UCSD-AML1 (cell line): ENCODE measurements at regions not wholly inside any gene's neighbourhood (a gene's known extent, or its start where the extent isn't known, plus 50 kb on each side); places are given as distances from the start of the nearest gene placed in this dataset.

Experiments
- DNase-seq: peaks from one replicate; lab custom pipeline; 2025; ENCODE audit not compliant: unreplicated experiment; lab: John Stamatoyannopoulos, UW

GRCh38 chr2:64362562-64363026 lies 91.4 kb upstream of the LGALSL start:
- DNase-seq: no peak

GRCh38 chr2:64363140-64363539 lies 90.8 kb upstream of the LGALSL start:
- no peak for DNase-seq

GRCh38 chr2:64363848-64364247 lies 90.1 kb upstream of the LGALSL start:
- no peak for DNase-seq

- DNase-seq: no peak
Measured at GRCh38 chr2:64367444-64368232, 86.3 kb upstream of the LGALSL start.

GRCh38 chr2:64369706-64370105 lies 84.3 kb upstream of the LGALSL start:
- no peak for DNase-seq

- DNase-seq: no peak
Measured at GRCh38 chr2:64371727-64372126, 82.2 kb upstream of the LGALSL start.

GRCh38 chr2:64374686-64375085 lies 79.3 kb upstream of the LGALSL start:
- DNase-seq: no peak

- no peak for DNase-seq
Measured at GRCh38 chr2:64376926-64377325, 77.0 kb upstream of the LGALSL start.

GRCh38 chr2:64379186-64379585 lies 74.8 kb upstream of the LGALSL start:
- no peak for DNase-seq

GRCh38 chr2:64380853-64381527 lies 73.0 kb upstream of the LGALSL start:
- DNase-seq: no peak

- peak; percentile 39 for DNase-seq
Measured at GRCh38 chr2:64383016-64383591, 70.9 kb upstream of the LGALSL start.

GRCh38 chr2:64383881-64384280 lies 70.1 kb upstream of the LGALSL start:
- no peak for DNase-seq

- no peak for DNase-seq
Measured at GRCh38 chr2:64386676-64387075, 67.3 kb upstream of the LGALSL start.

GRCh38 chr2:64390586-64390985 lies 63.4 kb upstream of the LGALSL start:
- no peak for DNase-seq

GRCh38 chr2:64391424-64391823 lies 62.5 kb upstream of the LGALSL start:
- DNase-seq: no peak

GRCh38 chr2:64391940-64392339 lies 62.0 kb upstream of the LGALSL start:
- DNase-seq: no peak

GRCh38 chr2:64392529-64392928 lies 61.4 kb upstream of the LGALSL start:
- DNase-seq: no peak

GRCh38 chr2:64393383-64394010 lies 60.5 kb upstream of the LGALSL start:
- no peak for DNase-seq

- no peak for DNase-seq
Measured at GRCh38 chr2:64394153-64394552, 59.8 kb upstream of the LGALSL start.

- DNase-seq: no peak
Measured at GRCh38 chr2:64396001-64396400, 58.0 kb upstream of the LGALSL start.

GRCh38 chr2:64396551-64396950 lies 57.4 kb upstream of the LGALSL start:
- no peak for DNase-seq
